Large intestine (tissue), 3 donors: ENCODE measurements at regions not wholly inside any gene's neighbourhood (a gene's known extent, or its start where the extent isn't known, plus 50 kb on each side); places are given as distances from the start of the nearest gene placed in this dataset.
"Not testable (repeated sequence)": the region's sequence is repeated elsewhere in the genome, so short reads cannot be mapped to it uniquely, and the experiment has no call there.

Experiments
- DNase-seq, 2 donors: peaks; one replicate each; pipeline versions ENCODE4 v3.0.0 to v3.0.0-alpha.2; 2013
- H3K27ac ChIP-seq: one replicate; pipeline ENCODE4 v1.5.1; 2013; ENCODE audit warnings: low read length
- H3K27me3 ChIP-seq: 2 replicates; pipeline ENCODE4 v1.6.1; 2013; ENCODE audit warnings: low read length; ENCODE audit not compliant: control insufficient read depth, insufficient read depth
- H3K36me3 ChIP-seq: 2 replicates; pipeline ENCODE4 v1.6.1; 2013; ENCODE audit warnings: low read length; ENCODE audit not compliant: control insufficient read depth, insufficient read depth
- H3K4me1 ChIP-seq: one replicate; pipeline ENCODE4 v1.6.1; 2013; ENCODE audit warnings: low read length; ENCODE audit not compliant: control insufficient read depth, insufficient read depth
- H3K4me3 ChIP-seq: one replicate; pipeline ENCODE4 v1.5.1; 2013; ENCODE audit warnings: low read length
- H3K9me3 ChIP-seq: one replicate; pipeline ENCODE4 v1.6.1; 2013; ENCODE audit warnings: mild to moderate bottlenecking, low read depth, low read length, moderate library complexity; ENCODE audit not compliant: control insufficient read depth
- whole genome bisulfite sequencing: methylation state at CpG from one replicate; pipeline ENCODE4 v1.1.5; 2013; ENCODE audit warnings: low lambda C conversion rate; ENCODE audit not compliant: insufficient coverage; 5-methylcytosine and 5-hydroxymethylcytosine counted together

GRCh38 chr11:129637473-129637872 is 178.2 kb upstream of the TMEM45B start:
- WGBS, result 100% methylated on average over 1 of the region's 6 CpGs
- DNase-seq, result no peak
- Histone ChIP-seq H3K27me3 (no peaks in the 10 kb centered on the region), H3K4me3 (no peak overlapping the region), H3K27ac (no peak overlapping the region), H3K36me3 (no peaks in the 10 kb centered on the region), H3K9me3 (no peaks in the 10 kb centered on the region), H3K4me1 (no peaks in the 10 kb centered on the region)

- no peak for DNase-seq
- no peaks in the 10 kb centered on the region for H3K9me3 ChIP-seq
- H3K4me3 ChIP-seq, result no peak overlapping the region
- 87% methylated on average over 3 of the region's 5 CpGs for WGBS
- H3K27ac ChIP-seq, result no peak overlapping the region
- no peaks in the 10 kb centered on the region for H3K27me3 ChIP-seq
- no peaks in the 10 kb centered on the region for H3K4me1 ChIP-seq
- no peaks in the 10 kb centered on the region for H3K36me3 ChIP-seq
These were observed 177.5 kb upstream of the TMEM45B start for GRCh38 chr11:129637983-129638776.

GRCh38 chr11:129639300-129639699 is 176.3 kb upstream of the TMEM45B start:
- Histone ChIP-seq H3K27me3 (no peaks in the 10 kb centered on the region), H3K4me1 (no peaks in the 10 kb centered on the region), H3K27ac (no peak overlapping the region), H3K9me3 (no peaks in the 10 kb centered on the region), H3K36me3 (no peaks in the 10 kb centered on the region), H3K4me3 (no peak overlapping the region)
- no peak for DNase-seq
- no CpG with 5 or more reads among the region's 2 CpGs for WGBS

DNA sequence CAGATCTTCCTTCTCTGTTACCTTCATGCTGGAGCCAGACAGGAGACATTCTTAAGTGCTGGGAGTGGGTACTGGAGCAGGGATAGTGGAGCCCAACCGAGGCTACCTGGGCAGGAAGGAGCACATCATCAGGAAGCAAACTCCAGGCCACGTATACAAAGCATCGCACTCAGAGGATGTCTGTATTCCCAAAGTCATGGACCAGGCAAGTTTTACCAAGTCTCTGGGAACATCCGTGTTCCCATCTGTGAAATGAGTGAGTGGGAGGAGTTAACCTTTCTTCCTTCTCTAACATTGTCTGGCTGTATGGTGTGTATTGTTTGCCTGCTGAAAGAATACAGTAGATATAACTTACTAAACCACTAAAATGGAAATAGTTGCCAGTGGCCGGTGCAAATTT is 175.0 kb upstream of the TMEM45B start:
- H3K27ac ChIP-seq, result no peak overlapping the region
- no peaks in the 10 kb centered on the region for H3K27me3 ChIP-seq
- no peaks in the 10 kb centered on the region for H3K36me3 ChIP-seq
- DNase-seq, result no peak
- WGBS, result no CpG with 5 or more reads among the region's 5 CpGs
- H3K4me3 ChIP-seq, result no peak overlapping the region
- no peaks in the 10 kb centered on the region for H3K4me1 ChIP-seq
- no peaks in the 10 kb centered on the region for H3K9me3 ChIP-seq

GRCh38 chr11:129643031-129643721 is 172.5 kb upstream of the TMEM45B start:
- no peak for DNase-seq
- Histone ChIP-seq H3K4me1 (no peaks in the 10 kb centered on the region), H3K27me3 (no peaks in the 10 kb centered on the region), H3K9me3 (no peaks in the 10 kb centered on the region), H3K4me3 (no peak overlapping the region), H3K27ac (no peak overlapping the region), H3K36me3 (no peaks in the 10 kb centered on the region)
- no CpG with 5 or more reads among the region's 6 CpGs for WGBS

- no peak overlapping the region for H3K27ac ChIP-seq
- H3K27me3 ChIP-seq, result no peaks in the 10 kb centered on the region
- 80% methylated on average over 1 of the region's 3 CpGs for WGBS
- H3K4me3 ChIP-seq, result no peak overlapping the region
- no peaks in the 10 kb centered on the region for H3K36me3 ChIP-seq
- no peaks in the 10 kb centered on the region for H3K9me3 ChIP-seq
- DNase-seq, result no peak
- H3K4me1 ChIP-seq, result no peaks in the 10 kb centered on the region
These were observed 171.3 kb upstream of the TMEM45B start for GRCh38 chr11:129644326-129644725.

GRCh38 chr11:129645943-129646342 is 169.7 kb upstream of the TMEM45B start:
- H3K9me3 ChIP-seq, result no peaks in the 10 kb centered on the region
- 83% methylated on average over 1 of the region's 1 CpG for WGBS

DNA sequence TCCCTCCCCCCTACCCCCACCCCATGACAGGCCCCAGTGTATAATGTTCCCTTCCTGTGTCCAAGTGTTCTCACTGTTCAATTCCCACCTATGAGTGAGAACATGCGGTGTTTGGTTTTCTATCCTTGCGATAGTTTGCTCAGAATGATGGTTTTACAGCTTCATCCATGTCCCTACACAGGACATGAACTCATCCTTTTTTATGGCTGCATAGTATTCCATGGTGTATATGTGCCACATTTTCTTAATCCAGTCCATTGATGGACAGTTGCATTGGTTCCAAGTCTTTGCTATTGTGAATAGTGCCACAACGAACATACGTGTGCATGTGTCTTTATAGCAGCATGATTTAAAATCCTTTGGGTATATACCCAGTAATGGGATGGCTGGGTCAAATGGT is 165.6 kb upstream of the TMEM45B start:
- H3K4me1 ChIP-seq, H3K27ac ChIP-seq, H3K4me3 ChIP-seq, H3K9me3 ChIP-seq, DNase-seq, H3K27me3 ChIP-seq, H3K36me3 ChIP-seq: not testable (repeated sequence)
- no CpG with 5 or more reads among the region's 4 CpGs for WGBS

More at GRCh38 chr11:129645943-129646342, 169.7 kb upstream of the TMEM45B start:
- Histone ChIP-seq H3K27ac (no peak overlapping the region), H3K27me3 (no peaks in the 10 kb centered on the region), H3K4me1 (no peaks in the 10 kb centered on the region), H3K36me3 (no peaks in the 10 kb centered on the region), H3K4me3 (no peak overlapping the region)
- no peak for DNase-seq

GRCh38 chr11:129652835-129653234 is 162.8 kb upstream of the TMEM45B start:
- 70% methylated on average over 1 of the region's 1 CpG for WGBS
- no peak for DNase-seq

DNA sequence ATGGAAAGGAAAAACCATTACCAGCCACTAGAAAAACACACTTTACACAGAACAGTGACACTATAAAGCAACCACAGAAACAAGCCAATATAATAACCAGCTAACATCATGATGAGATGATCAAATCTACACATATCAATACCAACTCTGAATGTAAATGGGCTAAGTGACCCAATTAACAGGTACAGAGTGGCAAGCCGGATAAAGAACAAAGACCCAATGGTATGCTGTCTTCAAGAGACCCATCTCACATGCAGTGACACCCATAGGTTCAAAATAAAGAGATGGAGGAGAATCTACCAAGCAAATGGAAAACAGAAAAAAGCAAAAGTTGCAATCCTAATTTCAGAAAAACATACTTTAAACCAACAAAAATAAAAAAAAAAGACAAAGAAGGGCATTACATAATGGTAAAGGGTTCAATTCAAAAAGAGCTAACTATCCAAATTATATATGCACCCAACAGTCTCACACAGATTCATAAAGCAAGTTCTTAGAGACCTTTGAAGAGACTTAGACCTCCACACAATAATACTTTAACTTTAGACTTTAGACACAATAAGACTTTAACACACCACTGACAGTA is 160.3 kb upstream of the TMEM45B start:
- WGBS, result no CpG with 5 or more reads among the region's 1 CpG
- Histone ChIP-seq H3K36me3 (no peaks in the 10 kb centered on the region), H3K9me3 (peaks cover 10% of the 10 kb centered on the region), H3K27me3 (no peaks in the 10 kb centered on the region), H3K27ac (no peak overlapping the region), H3K4me3 (no peak overlapping the region), H3K4me1 (no peaks in the 10 kb centered on the region)
- DNase-seq, result no peak

More at GRCh38 chr11:129652835-129653234, 162.8 kb upstream of the TMEM45B start:
- Histone ChIP-seq H3K4me3 (no peak overlapping the region), H3K27me3 (no peaks in the 10 kb centered on the region), H3K4me1 (no peaks in the 10 kb centered on the region), H3K27ac (no peak overlapping the region), H3K36me3 (no peaks in the 10 kb centered on the region), H3K9me3 (peaks cover 10% of the 10 kb centered on the region)
